Heart left ventricle (tissue), 16 donors: ENCODE measurements at regions not wholly inside any gene's neighbourhood (a gene's known extent, or its start where the extent isn't known, plus 50 kb on each side); places are given as distances from the start of the nearest gene placed in this dataset.

Experiments used
- ATAC-seq, 4 donors: fragments of 200-7000 bp; cut with Tn5 transposase; one replicate each; pipeline ENCODE4 v1.9.1; 2020 to 2022; ENCODE audit warnings: moderate library complexity in 4 of 4, mild to moderate bottlenecking in 3 of 4, moderate number of reproducible peaks in 1 of 4
- DNase-seq, 5 donors: peaks; one replicate each; pipeline ENCODE4 v3.0.0-alpha.2; 2020
- H3K27ac ChIP-seq, 12 donors: fragments of 200-600 bp; sonication (generic) in 4 of 12; one replicate each; pipeline versions ENCODE4 v1.5.0 to v1.8.0; 2016 to 2022; ENCODE audit warnings: mild to moderate bottlenecking in 2 of 12
- H3K27me3 ChIP-seq, 9 donors: fragments of 200-600 bp; sonication (generic) in 2 of 9; one replicate each; pipeline versions ENCODE4 v1.5.1 to v1.8.0; 2016 to 2022; ENCODE audit warnings: mild to moderate bottlenecking in 3 of 9
- H3K36me3 ChIP-seq, 9 donors: fragments of 200-600 bp; sonication (generic) in 2 of 9; one replicate each; pipeline versions ENCODE4 v1.5.0 to v1.8.0; 2018 to 2022; ENCODE audit warnings: mild to moderate bottlenecking in 2 of 9
- H3K4me1 ChIP-seq, 12 donors: fragments of 200-600 bp; sonication (generic) in 4 of 12; one replicate each; pipeline versions ENCODE4 v1.5.0 to v1.8.0; 2016 to 2022; ENCODE audit warnings: mild to moderate bottlenecking in 3 of 12
- H3K4me3 ChIP-seq, 12 donors: fragments of 200-600 bp; sonication (generic) in 4 of 12; one replicate each; pipeline versions ENCODE4 v1.5.0 to v1.8.0; 2017 to 2022; ENCODE audit warnings: mild to moderate bottlenecking in 9 of 12, moderate library complexity in 4 of 12
- H3K9me3 ChIP-seq, 12 donors: fragments of 200-600 bp; sonication (generic) in 4 of 12; one replicate each; pipeline versions ENCODE4 v1.5.0 to v1.8.0; 2016 to 2022; ENCODE audit warnings: mild to moderate bottlenecking in 1 of 12
- CTCF ChIP-seq, 12 donors: fragments of 200-600 bp; sonication (generic) in 4 of 12; IDR thresholded peaks; one replicate each; pipeline versions ENCODE4 v1.5.0 to v1.8.0; 2018 to 2022; ENCODE audit warnings: antibody characterized with exemption in 12 of 12, mild to moderate bottlenecking in 5 of 12
- POLR2A ChIP-seq, 2 donors: fragments of 450-650 bp; IDR thresholded peaks; one replicate each; pipeline ENCODE4 v1.6.1; 2017; ENCODE audit warnings: antibody characterized with exemption in 2 of 2, mild to moderate bottlenecking in 2 of 2, moderate library complexity in 2 of 2
- WGBS, 4 donors: extraction: QIAGEN DNeasy Blood & Tissue Kit in 2 of 4; methylation state at CpG; one replicate each; pipeline versions ENCODE4 v1.1.5 to v1.1.7; 2013 to 2018; 5-methylcytosine and 5-hydroxymethylcytosine counted together
- intact Hi-C, 10 donors: fragments of 100-400 bp; cut with DNase I; formaldehyde crosslinking; loops; one replicate each; pipeline versions ENCODE4 v1.11.1 to v1.14.2; 2022
- donor health status: ischemic (EF 13 %, LVEDD 7.1; RV severe dilation, severe dysfunction).
- donor health status: healthy with polysubstance abuse.
- donor health status: DM: no; HTN: yes; CAD: no.
- donor health status: DM: no; HTN: no; CAD: no.
- donor health status: ischemic (EF 25% LVEDD 6.9; RV normal size, moderate dysfunction).
- donor health status: ischemic (EF 25% LVEDD 5.7; RV mildly dilated, moderate dysfunction).
- donor health status: healthy.
- donor health status: DM: yes; HTN: yes; CAD: no.
- donor health status: ischemic (EF 35%, LVEDD 5.7; RV mildly dilated, moderate dysfunction).
- donor health status: nonischemic (EF 11% LVEDD 7.7; RV severe dilation, severe dysfunction).
- donor health status: DM: yes; HTN: yes; CAD: no.
- donor health status: PGD.
- donor health status: ischemic (EF 29% LVEDD 5.4; RV normal size, mild dysfunction).
- donor health status: nonischemic (EF 23%, LVEDD 6.1; RV moderate dilation, normal function).

DNA sequence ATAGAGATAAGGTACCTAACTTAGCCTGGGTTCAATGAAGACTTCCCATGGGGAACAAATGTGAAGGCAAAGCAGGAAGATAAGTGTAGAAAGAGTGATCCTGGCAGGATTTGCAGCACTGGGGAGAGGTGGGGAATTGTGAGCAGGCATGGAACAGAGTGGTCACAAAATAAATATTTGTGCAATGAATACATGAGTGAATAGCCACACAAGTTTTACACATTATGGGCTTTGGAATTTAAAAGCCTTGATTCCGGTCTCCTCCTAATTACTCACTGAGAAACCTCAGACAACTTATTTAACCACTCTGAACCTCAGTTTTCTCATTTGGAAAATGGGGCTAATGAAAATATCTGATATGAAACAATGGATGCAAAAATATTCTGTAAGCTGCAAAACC is 148.3 kb downstream of the ELAVL4 start:
- Histone ChIP-seq H3K36me3 (no peaks in the 10 kb centered on the region), H3K4me3 (no peak overlapping the region), H3K4me1 (no peaks in the 10 kb centered on the region), H3K27ac (no peak overlapping the region), H3K9me3 (no peaks in the 10 kb centered on the region), H3K27me3 (peaks cover 0 to 19% (median 0%) of the 10 kb centered on the region in 9 donors)
- 77 to 88% (median 83%) methylated on average over 1 of the region's 1 CpG for WGBS, 4 donors
- ATAC-seq, result no peak
- no peak for TF ChIP-seq CTCF (IDR thresholded peaks at IDR 0.05)
- TF ChIP-seq POLR2A (IDR thresholded peaks at IDR 0.05), result no peak
- DNase-seq, result no peak
- intact Hi-C loops, result no loop called here
